ENCODE measurements at regions not wholly inside any gene's neighbourhood (a gene's known extent, or its start where the extent isn't known, plus 50 kb on each side); places are given as distances from the start of the nearest gene placed in this dataset.
"Not testable (repeated sequence)": the region's sequence is repeated elsewhere in the genome, so short reads cannot be mapped to it uniquely, and the experiment has no call there.

DNA sequence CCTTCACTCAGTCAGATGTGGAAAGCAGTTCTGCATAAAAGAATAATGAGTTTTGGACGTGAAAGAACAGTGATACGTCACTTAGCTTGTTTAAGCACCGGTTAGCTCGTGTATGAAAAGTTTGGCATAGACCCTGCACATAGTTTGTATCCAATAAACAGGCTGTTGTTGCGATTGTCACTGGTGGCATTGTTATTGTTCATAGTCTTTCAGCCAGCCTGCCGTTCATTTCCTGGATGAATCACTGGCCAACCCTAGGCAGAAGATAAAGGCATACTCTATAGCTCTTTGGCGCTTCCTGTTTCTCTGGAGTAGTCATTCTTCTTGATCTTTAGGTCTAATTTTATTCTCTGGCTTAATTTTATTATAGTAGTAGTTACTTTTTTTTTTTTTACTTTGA lies 57.8 kb upstream of the ANKRD30A start:
- no peak for DNase-seq

DNA sequence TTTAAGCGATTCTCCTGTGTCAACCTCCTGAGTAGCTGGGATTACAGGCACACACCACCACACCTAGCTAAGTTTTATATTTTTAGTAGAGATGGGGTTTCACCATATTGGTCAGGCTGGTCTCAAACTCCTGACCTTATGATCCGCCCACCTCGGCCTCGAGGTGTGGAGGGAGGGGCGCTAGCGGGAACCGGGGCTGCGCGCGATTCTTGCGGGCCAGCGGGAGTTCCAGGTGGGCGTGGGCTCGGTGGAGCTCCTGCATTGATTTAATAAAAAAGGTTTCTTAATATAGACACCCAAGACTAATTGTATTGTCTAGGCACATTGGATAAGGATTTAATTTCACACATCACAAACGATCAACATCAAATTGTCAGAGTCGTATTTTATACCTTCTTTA lies 63.1 kb upstream of the ANKRD30A start:
- DNase-seq = not testable (repeated sequence)

DNA sequence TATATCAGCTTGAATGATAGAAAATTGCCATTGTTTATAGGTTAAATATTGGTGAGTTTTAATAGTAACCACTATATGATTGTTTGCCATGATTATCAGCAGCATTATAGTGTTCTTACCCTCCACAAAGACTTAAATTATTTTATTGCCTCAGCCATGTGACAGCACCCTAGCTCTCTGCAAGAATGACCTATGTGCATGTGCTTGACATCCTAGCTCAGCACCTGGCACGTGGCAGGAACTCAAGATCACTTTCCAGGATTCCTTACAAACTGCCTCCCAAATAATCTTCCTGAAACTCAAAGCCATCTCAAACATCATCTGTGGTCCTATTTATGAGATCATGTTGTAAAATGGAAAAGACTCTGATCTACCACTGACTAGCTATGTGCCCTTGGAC lies 68.1 kb upstream of the ANKRD30A start:
- no peak for DNase-seq

GRCh38 chr10:37053476-37053875 lies 71.9 kb upstream of the ANKRD30A start:
- no peak for DNase-seq

DNA sequence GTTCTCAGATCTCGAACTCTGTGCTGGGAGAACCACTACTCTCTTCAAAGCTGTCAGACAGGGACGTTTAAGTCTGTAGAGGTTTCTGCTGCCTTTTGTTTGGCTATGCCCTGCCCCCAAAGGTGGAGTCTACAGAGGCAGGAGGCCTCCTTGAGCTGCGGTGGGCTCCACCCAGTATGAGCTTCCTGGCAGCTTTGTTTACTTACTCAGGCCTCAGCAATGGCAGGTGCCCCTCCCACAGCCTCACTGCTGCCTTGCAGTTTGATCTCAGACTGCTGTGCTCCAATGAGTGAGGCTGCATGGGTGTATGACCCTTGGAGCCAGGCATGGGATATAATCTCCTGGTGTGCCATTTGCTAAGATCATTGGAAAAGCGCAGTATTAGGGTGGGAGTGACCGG lies 75.4 kb upstream of the ANKRD30A start:
- not testable (repeated sequence) for DNase-seq

DNA sequence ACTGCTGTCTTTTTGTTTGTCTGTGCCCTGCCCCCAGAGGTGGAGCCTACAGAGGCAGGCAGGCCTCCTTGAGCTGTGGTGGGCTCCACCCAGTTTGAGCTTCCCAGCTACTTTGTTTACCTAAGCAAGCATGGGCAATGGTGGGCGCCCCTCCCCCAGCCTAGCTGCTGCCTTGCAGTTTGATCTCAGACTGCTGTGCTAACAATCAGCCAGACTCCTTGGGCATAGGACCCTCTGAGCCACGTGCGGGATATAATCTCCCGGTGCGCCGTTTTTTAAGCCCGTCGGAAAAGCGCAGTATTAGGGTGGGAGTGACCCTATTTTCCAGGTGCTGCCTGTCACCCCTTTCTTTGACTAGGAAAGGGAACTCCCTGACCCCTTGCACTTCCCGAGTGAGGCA lies 81.1 kb upstream of the ANKRD30A start:
- DNase-seq = not testable (repeated sequence)

DNA sequence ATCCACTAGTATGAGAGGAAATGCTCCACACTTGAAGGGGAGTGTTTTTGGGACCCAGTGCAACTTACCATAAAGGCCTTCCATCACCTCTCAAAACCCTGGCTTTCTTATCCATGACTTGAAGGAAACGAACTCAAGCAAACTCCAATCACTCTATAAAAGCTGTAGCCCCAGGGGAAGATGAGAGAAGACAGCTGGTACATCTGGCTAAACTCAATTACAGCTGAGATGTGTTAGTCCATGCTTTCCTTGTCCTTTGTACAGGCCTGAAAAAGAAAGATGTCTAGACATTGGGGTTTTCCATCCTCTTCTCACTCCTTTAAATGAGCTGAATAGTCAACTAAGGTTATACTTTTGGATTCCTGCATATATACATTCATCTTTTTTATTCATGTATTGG lies 89.5 kb upstream of the ANKRD30A start:
- DNase-seq = no peak

- no peak for DNase-seq
These were observed 109.9 kb upstream of the ANKRD30A start for GRCh38 chr10:37015498-37015897.

- no peak for DNase-seq
These were observed 114.7 kb upstream of the ANKRD30A start for GRCh38 chr10:37010741-37011140.

DNA sequence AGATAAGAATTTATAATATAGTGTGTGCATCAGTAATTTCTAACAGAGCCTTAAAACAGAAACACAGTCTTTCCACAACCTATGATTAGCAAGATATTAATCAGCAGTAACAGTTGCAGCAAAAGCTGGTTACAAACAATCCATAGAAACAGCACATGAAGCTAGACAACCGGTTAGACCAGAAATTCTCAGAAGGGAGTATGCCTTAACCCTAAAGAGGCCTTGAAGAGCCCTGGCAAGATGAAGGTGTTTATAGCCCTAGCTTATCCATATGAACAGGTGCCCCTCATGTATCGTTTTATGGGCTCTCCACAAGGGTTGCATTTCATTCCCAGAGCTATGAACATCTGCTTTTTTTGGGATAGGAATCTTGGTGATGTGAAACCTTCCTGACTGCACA lies 117.1 kb upstream of the ANKRD30A start:
- DNase-seq = not testable (repeated sequence)

DNA sequence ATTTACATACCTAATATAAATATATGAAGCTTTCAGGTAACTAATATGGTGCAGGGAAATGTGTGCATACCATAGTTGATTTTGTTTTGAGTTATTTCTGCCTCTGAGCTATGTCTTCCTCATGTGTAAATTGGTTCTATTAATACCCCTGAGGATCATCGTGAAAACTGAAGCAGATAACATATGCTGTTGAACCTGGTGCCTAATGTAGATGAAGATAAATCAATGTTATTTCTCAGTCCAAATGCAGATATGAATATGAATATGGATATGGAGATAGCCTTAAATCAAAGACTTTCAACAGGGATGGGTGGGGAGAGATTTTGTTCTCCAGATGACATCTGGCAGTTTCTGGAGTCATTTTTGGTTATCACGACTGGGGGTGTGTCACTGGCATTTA lies 122.3 kb upstream of the ANKRD30A start:
- no peak for DNase-seq

- DNase-seq = not testable (repeated sequence)
These were observed 129.6 kb upstream of the ANKRD30A start for GRCh38 chr10:36995806-36996205.

DNA sequence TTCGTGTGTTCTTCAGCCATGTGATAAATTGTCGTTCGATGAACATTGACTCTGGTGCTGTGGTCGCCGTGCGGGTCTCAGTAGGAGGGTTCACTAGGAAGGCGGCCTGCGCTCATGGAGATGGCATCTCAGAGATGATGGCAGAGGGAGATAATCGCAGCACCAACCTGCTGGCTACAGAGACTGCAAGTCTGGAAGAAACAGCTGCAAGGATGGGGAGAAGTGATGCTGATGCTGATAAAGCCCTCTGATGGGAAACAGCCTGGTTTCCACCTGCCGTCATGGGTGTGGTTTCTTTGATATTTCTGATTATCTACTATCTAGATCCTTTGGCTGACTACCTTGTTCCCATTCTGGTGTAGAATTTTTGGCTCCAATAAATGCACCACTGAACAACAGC lies 130.5 kb upstream of the ANKRD30A start:
- DNase-seq = no peak

GRCh38 chr10:36989233-36989632 lies 136.2 kb upstream of the ANKRD30A start:
- DNase-seq = no peak

DNA sequence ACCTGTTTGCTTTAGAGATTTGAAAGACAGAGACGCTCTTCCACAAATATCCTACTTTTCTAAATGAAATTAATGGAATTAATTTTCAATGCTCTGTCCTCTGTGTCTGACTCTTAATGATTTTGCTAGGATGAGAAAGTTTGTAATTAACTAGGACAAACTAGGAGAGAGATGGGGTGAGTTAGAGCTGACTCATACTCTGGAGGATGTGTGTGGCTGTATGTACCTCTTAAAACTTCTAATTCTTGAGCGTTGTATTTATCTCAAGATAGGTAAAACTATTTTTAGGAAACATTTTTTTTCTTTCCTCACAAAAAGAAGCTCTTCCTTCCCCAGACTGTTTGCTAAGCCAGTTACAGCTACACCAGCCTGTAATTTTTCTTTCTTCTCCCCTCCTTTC lies 178.8 kb upstream of the ANKRD30A start:
- no peak for DNase-seq

DNA sequence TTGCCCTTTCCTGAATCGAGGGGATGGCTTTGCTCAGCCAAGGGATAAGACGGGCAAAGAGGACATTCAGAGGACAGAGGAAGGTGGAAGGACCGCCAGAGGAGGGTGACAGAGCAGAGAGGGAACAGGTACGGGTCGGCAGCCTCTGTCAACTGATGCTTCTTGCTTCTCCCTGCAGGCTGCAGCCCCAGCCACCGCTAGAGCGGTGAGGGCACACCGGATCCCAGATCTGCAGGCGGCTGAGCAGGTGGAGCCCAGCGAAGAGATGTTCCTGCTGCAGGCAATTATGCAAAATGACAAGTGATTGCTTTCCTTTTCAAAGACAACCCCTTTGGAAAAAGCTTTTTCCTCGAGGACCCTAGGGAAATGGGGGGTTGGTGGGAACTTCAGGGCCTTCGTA lies 181.9 kb upstream of the ANKRD30A start:
- no peak for DNase-seq

- no peak for DNase-seq
These were observed 182.8 kb upstream of the ANKRD30A start for GRCh38 chr10:36942616-36943015.

DNA sequence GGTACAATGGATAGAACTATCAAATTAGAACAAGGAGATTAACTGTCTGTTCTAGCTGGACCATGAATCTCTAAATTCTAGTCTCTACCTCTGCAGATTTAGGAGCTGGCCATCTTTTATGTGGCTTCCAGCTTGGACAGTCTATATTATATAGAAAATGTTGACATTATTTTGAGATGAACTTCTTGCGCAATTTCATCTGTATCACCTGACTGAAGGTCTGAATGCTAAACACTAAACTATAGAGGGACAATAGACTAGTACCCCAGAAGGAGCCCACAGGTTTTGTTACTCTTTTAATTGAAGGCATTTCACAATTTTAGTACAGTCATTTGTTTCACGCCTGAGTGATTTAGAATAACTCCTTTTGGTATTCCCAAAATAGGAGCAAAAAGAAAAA lies 222.4 kb upstream of the ANKRD30A start:
- no peak for DNase-seq

DNA sequence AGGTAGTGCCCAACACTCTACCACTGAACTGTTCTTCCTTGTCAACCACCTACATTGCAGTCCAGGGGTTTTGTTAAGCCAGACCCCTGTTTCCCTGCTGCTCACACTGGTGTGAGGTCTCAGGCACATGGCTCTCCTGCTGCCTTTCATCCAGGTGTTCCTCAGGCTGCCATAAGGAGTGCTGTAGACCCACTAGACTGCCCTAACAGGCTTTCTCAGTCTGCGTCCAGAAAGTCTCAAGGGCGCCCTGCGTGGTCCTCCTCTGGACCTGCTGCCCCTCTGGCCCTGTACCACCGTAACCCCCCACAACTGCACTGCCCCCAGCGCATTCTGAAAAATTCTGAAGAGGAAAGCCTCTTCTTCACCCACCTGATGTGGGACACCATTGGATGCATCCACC lies 225.7 kb upstream of the ANKRD30A start:
- DNase-seq = no peak

DNA sequence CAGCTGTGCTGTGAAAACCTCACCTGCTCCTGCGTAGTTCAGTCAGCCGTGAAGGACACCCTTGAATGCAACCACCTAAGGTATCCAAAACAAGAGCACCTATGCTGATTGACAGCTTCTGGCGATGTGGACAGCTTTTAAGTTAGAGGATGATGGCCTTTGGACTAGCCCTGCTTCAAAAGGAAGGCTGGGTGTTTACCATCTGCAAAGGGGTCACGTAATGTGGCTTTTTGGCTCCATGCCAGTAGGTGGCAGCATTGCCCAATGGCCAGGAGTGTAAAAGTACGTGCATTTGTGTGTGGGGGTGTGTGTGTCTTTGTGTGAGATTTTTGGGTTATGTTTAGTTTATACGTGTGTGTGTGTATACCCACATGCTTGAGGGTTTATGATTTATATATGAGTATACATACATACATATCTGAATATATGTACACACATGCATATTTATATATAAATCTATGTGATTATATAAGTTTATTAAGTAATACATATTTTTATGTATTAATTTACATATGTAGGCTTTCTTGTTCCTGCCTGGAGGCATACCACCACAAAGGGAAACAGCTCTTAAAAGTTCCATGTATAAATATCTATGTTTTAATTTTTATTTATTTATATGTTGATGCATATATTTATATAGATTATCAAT lies 236.3 kb upstream of the ANKRD30A start:
- peak; percentile 39 for DNase-seq

DNA sequence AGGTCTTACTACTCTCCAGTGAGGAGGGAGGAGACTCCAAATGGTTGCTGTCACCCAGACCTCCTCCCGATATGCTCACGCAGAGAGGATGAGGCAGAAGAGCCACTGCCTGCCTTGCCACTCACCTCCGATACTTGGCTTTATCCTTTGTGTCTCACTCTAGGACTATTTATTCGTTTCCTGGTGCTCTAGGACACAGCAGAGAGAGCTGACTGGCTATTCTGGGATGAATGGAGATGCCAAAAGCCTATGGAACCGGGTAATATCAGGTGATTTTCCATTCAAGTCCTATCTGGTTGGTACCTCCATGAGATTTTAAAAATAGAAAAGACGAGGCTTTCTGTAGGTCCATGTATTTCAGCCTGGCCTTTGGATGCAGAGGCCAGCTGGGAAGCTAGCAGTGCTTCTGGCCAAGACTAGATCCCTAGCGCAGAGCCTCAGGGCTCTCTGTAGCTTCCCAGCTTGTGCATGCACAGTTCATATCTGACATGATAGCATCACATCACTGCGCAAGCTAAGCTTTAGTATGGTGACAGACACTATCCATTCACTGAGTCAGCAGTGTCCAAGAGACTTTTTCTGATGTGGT lies 239.0 kb upstream of the ANKRD30A start:
- DNase-seq = no peak

- DNase-seq = no peak
These were observed 239.7 kb upstream of the ANKRD30A start for GRCh38 chr10:36885746-36886145.

DNA sequence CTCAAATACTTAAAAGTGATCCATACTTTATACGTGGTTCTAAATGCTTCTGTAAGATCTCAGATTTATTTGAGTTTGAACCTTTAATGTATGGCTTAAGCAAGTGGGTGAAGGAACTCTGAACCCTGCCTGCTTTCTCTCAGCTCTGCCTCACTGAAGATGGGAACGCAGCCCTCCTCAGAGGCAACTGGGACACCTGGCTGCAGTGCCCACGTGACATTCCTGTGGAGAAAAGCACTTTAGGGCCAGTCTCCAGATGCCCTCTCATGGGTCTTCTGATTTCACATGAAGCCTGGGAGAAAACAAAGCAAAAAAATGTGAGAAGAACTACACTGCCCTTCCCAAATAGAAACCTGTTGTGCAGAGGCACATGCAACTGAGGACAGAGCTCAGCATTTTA lies 242.6 kb upstream of the ANKRD30A start:
- DNase-seq = no peak

- no peak for DNase-seq
These were observed 244.5 kb upstream of the ANKRD30A start for GRCh38 chr10:36880898-36881297.

DNA sequence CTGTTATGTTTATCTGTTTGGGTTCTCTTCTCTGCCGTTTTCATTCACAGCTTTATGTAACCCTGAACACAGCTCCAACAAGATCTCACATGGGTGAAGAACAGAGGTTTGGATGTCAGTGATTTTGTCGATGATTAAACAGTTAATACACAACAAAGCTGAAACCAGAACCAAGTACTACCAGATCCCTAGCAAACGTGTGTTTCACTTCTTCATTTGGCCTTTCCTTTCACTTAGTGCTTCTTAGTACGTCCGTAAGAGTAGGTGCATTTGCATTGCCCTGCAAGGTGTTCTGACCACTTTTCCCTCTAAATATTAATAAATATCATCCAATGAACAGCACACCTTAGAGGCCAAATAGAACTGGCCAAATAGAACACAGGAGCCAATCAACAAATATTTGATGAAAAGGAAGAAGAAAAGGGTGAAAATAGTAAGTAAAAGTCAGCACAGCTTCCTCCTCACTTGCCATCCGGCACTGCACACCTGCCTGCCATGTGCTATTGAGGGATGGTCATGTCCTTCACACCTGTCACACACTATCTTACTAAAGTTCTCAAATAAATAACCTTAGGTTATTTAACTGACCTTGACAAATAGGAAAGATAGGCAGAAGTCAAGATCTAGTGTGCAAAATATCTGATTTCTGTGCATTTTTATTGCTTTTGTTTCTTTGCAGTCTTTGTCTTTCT lies 252.6 kb upstream of the ANKRD30A start:
- no peak for DNase-seq
